A549 (cell line): ENCODE measurements at regions not wholly inside any gene's neighbourhood (a gene's known extent, or its start where the extent isn't known, plus 50 kb on each side); places are given as distances from the start of the nearest gene placed in this dataset.

ENCODE experiments used
- ATAC-seq, 2 experiments: fragments of 200-7000 bp in 1 of 2; fragments of >200 bp in 1 of 2; cut with Nextera tagmentation in 1 of 2; cut with Tn5 transposase in 1 of 2; 3 replicates each; pipeline versions ENCODE4 v1.8.0 to v1.9.1; 2018 to 2020; ENCODE audit warnings: mild to moderate bottlenecking in 1 of 2, moderate library complexity in 1 of 2
- CTCF ChIA-PET: fragments of 300-600 bp; sonication (Branson Sonifier 250); formaldehyde crosslinking; extraction: SDS; loops from one replicate; lab custom pipeline; 2021; ENCODE audit warnings: antibody characterized with exemption, inconsistent platforms; lab: Yijun Ruan, JAX
- POLR2A ChIA-PET: fragments of 350-600 bp; formaldehyde crosslinking; extraction: SDS; loops from one replicate; lab custom pipeline; 2021; ENCODE audit warnings: antibody characterized with exemption, inconsistent platforms; lab: Yijun Ruan, JAX
- DNase-seq, 2 experiments: peaks; one replicate each; pipeline versions ENCODE4 v3.0.0 to v3.0.0-alpha.2; 2011 to 2016; ENCODE audit warnings: low read depth in 1 of 2, low spot score in 1 of 2
- FAIRE-seq: peaks from 2 replicates; lab custom pipeline; 2011; peaks lifted over from hg19 to GRCh38; lab: Jason Lieb, UNC
- H3K27ac ChIP-seq, 2 experiments: fragments of >200 bp; sonication (Bioruptor Twin); formaldehyde crosslinking; 3 replicates each; pipeline ENCODE4 v1.5.1; 2016 to 2017
- H3K4me1 ChIP-seq: fragments of >200 bp; sonication (Bioruptor Twin); formaldehyde crosslinking; 3 replicates; pipeline ENCODE4 v1.6.1; 2016
- H3K4me2 ChIP-seq: fragments of >200 bp; sonication (Bioruptor Twin); formaldehyde crosslinking; 3 replicates; pipeline ENCODE4 v1.6.1; 2016
- H3K4me3 ChIP-seq: fragments of >200 bp; sonication (Bioruptor Twin); formaldehyde crosslinking; 3 replicates; pipeline ENCODE4 v1.5.1; 2016
- H3K9me3 ChIP-seq: fragments of >200 bp; sonication (Bioruptor Twin); formaldehyde crosslinking; 3 replicates; pipeline ENCODE4 v1.6.1; 2016
- CBX2 ChIP-seq: fragments of 200-600 bp; sonication (generic); IDR thresholded peaks from 2 replicates; pipeline ENCODE4 v1.6.1; 2016; ENCODE audit warnings: low read depth, mild to moderate bottlenecking, borderline replicate concordance
- ESRRA ChIP-seq: fragments of 150-350 bp; IDR thresholded peaks from 2 replicates; pipeline ENCODE4 v1.6.1; 2014; ENCODE audit warnings: mild to moderate bottlenecking, low read length, borderline replicate concordance
- FOSB ChIP-seq: fragments of 250-450 bp; sonication (Bioruptor Pico); IDR thresholded peaks from 2 replicates; pipeline ENCODE4 v1.5.0; 2020; ENCODE audit warnings: mild to moderate bottlenecking, moderate library complexity
- FOXS1 ChIP-seq: fragments of 250-450 bp; sonication (Bioruptor Pico); IDR thresholded peaks from 2 replicates; pipeline ENCODE4 v1.5.0; 2020; ENCODE audit warnings: mild to moderate bottlenecking, moderate library complexity
- GATA3 ChIP-seq: IDR thresholded peaks from 2 replicates; pipeline ENCODE4 v1.6.1; 2012; ENCODE audit warnings: borderline replicate concordance
- HOXB5 ChIP-seq: fragments of 250-450 bp; sonication (Bioruptor Pico); IDR thresholded peaks from 2 replicates; pipeline ENCODE4 v1.5.0; 2020; ENCODE audit warnings: mild to moderate bottlenecking, moderate library complexity
- KDM1A ChIP-seq: fragments of 200-600 bp; sonication (generic); IDR thresholded peaks from 2 replicates; pipeline ENCODE4 v1.6.1; 2016; ENCODE audit warnings: low read depth, mild to moderate bottlenecking
- MAFK ChIP-seq: fragments of 450-650 bp; IDR thresholded peaks from 2 replicates; pipeline ENCODE4 v1.6.1; 2014; ENCODE audit not compliant: partially characterized antibody
- PHF8 ChIP-seq: fragments of 200-600 bp; sonication (generic); IDR thresholded peaks from 2 replicates; pipeline ENCODE4 v1.6.1; 2016; ENCODE audit warnings: low read depth, mild to moderate bottlenecking, antibody characterized with exemption, moderate library complexity, borderline replicate concordance
- RARB ChIP-seq: fragments of 250-450 bp; sonication (Bioruptor Pico); IDR thresholded peaks from 2 replicates; pipeline ENCODE4 v1.8.0; 2021; ENCODE audit warnings: mild to moderate bottlenecking, moderate library complexity
- RFX5 ChIP-seq: fragments of 450-650 bp; IDR thresholded peaks from 2 replicates; pipeline ENCODE4 v1.7.1; 2014; ENCODE audit warnings: antibody characterized with exemption, mild to moderate bottlenecking, moderate library complexity
- SREBF2 ChIP-seq: fragments of 450-650 bp; IDR thresholded peaks from 2 replicates; pipeline ENCODE4 v1.6.1; 2014; ENCODE audit warnings: mild to moderate bottlenecking, moderate library complexity
- WGBS: methylation state at CpG from one replicate; pipeline ENCODE4 v1.1.6; 2017; ENCODE audit errors: missing lambda C conversion rate; 5-methylcytosine and 5-hydroxymethylcytosine counted together
- TF ChIP-seq, protein P1 (sequence below): fragments of >200 bp; sonication (Bioruptor Twin); formaldehyde crosslinking; IDR thresholded peaks from 3 replicates; pipeline ENCODE4 v1.5.1; 2016
- TF ChIP-seq, protein P2 (sequence below): IDR thresholded peaks from 2 replicates; pipeline ENCODE4 v1.6.1; 2012; ENCODE audit warnings: low read depth, borderline replicate concordance
- TF ChIP-seq, protein P3 (sequence below): fragments of 250-450 bp; sonication (Bioruptor Pico); IDR thresholded peaks from 2 replicates; pipeline ENCODE4 v1.5.0; 2021; ENCODE audit warnings: mild to moderate bottlenecking, moderate library complexity, borderline replicate concordance
- TF ChIP-seq, protein P4 (sequence below): fragments of 450-650 bp; IDR thresholded peaks from 2 replicates; pipeline ENCODE4 v1.6.1; 2014; ENCODE audit warnings: antibody characterized with exemption

DNA sequence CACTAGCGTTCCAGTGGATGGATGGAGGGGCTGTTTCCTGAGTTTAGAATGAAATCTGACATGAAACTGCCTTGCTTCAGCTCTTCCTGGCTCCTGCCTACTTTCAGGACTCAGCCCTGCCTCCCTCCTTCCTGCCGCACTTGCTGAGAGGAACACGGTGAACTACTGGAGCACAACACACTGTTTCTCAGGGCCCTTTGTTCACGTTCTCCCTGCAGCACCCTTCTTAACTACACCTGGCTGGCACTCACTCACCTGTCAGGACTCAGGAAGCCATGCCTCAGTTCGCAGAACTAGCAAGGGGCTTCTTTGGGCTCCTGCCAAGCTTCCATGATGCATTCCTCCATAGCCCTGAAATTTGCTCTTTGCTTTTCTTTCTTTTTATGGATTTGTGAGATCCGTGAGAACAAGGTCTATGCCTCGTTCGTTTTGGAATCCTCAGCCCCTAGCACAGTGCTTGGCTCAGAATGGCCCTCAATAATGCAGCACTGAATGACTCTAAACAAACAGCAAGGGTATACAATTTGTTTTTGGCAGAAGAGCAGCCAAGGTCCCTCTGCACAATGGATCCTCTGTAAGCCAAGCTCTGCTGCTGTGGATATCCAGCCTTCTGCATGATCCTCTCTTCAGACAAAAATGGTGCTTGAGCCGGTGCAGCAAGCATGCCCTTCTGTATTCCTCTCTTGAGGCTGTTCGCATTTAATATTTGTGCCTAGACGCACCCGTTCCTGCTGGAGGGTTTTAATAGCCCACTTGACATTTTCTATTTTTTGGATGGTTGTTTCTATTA is 357.0 kb downstream of the TSN start:
- no peak for FAIRE-seq
- 24% methylated on average over 12 of the region's 12 CpGs for WGBS
- H3K9me3 ChIP-seq = no peaks in the 10 kb centered on the region

DNA sequence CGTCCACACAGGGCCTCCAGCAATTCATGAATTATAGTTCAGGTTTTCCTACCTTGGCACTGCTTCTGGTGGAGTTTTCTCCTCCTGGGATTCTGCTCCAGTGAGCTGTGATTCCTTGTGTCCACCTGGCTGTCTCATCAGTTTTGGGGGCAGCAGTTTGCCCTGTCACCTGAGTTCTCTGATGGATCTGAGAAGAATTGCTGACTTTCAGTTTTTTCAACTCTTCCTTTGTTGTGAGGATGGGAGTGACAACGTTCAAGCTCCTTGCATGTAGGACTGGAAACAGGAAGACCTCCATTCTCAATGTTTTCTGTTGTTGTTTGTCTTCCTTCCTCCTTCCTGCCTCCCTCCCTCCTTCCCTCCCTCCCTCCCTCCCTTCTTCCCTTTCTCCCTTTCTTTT is 359.0 kb downstream of the TSN start:
- POLR2A ChIA-PET = no interaction called here
- no peak for TF ChIP-seq ESRRA
- TF ChIP-seq MAFK = peak; percentile 67
- Histone ChIP-seq H3K9me3 (no peaks in the 10 kb centered on the region), H3K4me3 (no peak overlapping the region), H3K27ac (no peak overlapping the region), H3K4me1 (no peaks in the 10 kb centered on the region), H3K4me2 (no peak overlapping the region)
- CTCF ChIA-PET = no interaction called here
- DNase-seq (no peak), FAIRE-seq (no peak), ATAC-seq (no peak)
- WGBS = 0% methylated on average over 2 of the region's 2 CpGs

More for the DNA sequence above, 357.0 kb downstream of the TSN start:
- Histone ChIP-seq H3K4me1 (no peaks in the 10 kb centered on the region), H3K27ac (no peak overlapping the region), H3K4me3 (no peak overlapping the region), H3K4me2 (no peak overlapping the region)
- TF ChIP-seq SREBF2 = no peak
- no peak for TF ChIP-seq FOXS1
- no peak for TF ChIP-seq RFX5
- no peak for TF ChIP-seq RARB (CRISPR knock-in tag)
- TF ChIP-seq, protein P1, sequence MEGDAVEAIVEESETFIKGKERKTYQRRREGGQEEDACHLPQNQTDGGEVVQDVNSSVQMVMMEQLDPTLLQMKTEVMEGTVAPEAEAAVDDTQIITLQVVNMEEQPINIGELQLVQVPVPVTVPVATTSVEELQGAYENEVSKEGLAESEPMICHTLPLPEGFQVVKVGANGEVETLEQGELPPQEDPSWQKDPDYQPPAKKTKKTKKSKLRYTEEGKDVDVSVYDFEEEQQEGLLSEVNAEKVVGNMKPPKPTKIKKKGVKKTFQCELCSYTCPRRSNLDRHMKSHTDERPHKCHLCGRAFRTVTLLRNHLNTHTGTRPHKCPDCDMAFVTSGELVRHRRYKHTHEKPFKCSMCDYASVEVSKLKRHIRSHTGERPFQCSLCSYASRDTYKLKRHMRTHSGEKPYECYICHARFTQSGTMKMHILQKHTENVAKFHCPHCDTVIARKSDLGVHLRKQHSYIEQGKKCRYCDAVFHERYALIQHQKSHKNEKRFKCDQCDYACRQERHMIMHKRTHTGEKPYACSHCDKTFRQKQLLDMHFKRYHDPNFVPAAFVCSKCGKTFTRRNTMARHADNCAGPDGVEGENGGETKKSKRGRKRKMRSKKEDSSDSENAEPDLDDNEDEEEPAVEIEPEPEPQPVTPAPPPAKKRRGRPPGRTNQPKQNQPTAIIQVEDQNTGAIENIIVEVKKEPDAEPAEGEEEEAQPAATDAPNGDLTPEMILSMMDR = no peak
- TF ChIP-seq CBX2 = no peak
- TF ChIP-seq, protein P2, sequence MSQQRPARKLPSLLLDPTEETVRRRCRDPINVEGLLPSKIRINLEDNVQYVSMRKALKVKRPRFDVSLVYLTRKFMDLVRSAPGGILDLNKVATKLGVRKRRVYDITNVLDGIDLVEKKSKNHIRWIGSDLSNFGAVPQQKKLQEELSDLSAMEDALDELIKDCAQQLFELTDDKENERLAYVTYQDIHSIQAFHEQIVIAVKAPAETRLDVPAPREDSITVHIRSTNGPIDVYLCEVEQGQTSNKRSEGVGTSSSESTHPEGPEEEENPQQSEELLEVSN = no peak
- no peak for TF ChIP-seq GATA3
- TF ChIP-seq PHF8 = no peak
- TF ChIP-seq HOXB5 = no peak
- no peak for TF ChIP-seq KDM1A
- TF ChIP-seq FOSB = no peak
- TF ChIP-seq, protein P3, sequence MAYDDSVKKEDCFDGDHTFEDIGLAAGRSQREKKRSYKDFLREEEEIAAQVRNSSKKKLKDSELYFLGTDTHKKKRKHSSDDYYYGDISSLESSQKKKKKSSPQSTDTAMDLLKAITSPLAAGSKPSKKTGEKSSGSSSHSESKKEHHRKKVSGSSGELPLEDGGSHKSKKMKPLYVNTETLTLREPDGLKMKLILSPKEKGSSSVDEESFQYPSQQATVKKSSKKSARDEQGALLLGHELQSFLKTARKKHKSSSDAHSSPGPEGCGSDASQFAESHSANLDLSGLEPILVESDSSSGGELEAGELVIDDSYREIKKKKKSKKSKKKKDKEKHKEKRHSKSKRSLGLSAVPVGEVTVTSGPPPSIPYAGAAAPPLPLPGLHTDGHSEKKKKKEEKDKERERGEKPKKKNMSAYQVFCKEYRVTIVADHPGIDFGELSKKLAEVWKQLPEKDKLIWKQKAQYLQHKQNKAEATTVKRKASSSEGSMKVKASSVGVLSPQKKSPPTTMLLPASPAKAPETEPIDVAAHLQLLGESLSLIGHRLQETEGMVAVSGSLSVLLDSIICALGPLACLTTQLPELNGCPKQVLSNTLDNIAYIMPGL = no peak
- no peak for ATAC-seq
- ChIA-PET CTCF (no interaction called here), POLR2A (no interaction called here)
- DNase-seq = no peak

DNA sequence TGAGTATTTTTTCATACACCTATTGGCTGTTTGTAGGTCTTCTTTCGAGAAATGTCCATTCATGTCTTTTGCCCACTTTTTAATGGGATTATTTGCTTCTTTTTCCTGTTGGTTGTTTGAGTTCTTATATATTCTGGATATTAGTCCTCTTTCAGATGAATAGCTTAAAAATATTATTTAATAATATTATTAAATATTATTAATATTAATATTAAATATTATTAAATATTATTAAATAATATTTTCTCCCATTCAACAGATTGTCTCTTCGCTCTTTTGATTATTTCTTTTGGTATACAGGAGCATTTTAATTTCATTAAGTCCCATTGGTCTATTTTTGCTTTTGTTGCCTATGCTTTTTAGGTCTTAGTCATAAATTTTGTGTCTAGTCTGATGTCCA is 361.9 kb downstream of the TSN start:
- FAIRE-seq (no peak), ATAC-seq (no peak)
- POLR2A ChIA-PET = no interaction called here
- no peaks in the 10 kb centered on the region for H3K9me3 ChIP-seq
- no peak overlapping the region for H3K4me3 ChIP-seq
- H3K4me1 ChIP-seq = no peaks in the 10 kb centered on the region
- H3K27ac ChIP-seq = no peak overlapping the region
- TF ChIP-seq, protein P4, sequence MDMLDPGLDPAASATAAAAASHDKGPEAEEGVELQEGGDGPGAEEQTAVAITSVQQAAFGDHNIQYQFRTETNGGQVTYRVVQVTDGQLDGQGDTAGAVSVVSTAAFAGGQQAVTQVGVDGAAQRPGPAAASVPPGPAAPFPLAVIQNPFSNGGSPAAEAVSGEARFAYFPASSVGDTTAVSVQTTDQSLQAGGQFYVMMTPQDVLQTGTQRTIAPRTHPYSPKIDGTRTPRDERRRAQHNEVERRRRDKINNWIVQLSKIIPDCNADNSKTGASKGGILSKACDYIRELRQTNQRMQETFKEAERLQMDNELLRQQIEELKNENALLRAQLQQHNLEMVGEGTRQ = no peak
- TF ChIP-seq, all 56 proteins: peak for 0
- CTCF ChIA-PET = no interaction called here
- no peak overlapping the region for H3K4me2 ChIP-seq
- WGBS = 8% methylated on average over 2 of the region's 2 CpGs
- no peak for DNase-seq
